Neural cell (in vitro differentiated cells): ENCODE measurements at regions not wholly inside any gene's neighbourhood (a gene's known extent, or its start where the extent isn't known, plus 50 kb on each side); places are given as distances from the start of the nearest gene placed in this dataset.

Experiments
- CTCF ChIP-seq: fragments of 450-650 bp; IDR thresholded peaks from 2 replicates; pipeline ENCODE4 v1.5.1; 2014; ENCODE audit warnings: antibody characterized with exemption, mild to moderate bottlenecking, moderate library complexity; ENCODE audit not compliant: poor library complexity, severe bottlenecking
- EP300 ChIP-seq: fragments of 450-650 bp; conservative IDR thresholded peaks from 2 replicates; pipeline ENCODE4 v1.6.1; 2014; ENCODE audit warnings: antibody characterized with exemption, mild to moderate bottlenecking, moderate library complexity; ENCODE audit not compliant: poor library complexity, severe bottlenecking
- EZH2 ChIP-seq: fragments of 200-600, 300-800 bp; shearing (Covaris generic), sonication (generic); IDR thresholded peaks from 2 replicates; pipeline ENCODE4 v1.6.1; 2014; ENCODE audit warnings: antibody characterized with exemption, low read length, borderline replicate concordance, mild to moderate bottlenecking; ENCODE audit not compliant: insufficient read depth, poor library complexity, severe bottlenecking
- MXI1 ChIP-seq: fragments of 450-650 bp; conservative IDR thresholded peaks from 2 replicates; pipeline ENCODE4 v1.6.1; 2014; ENCODE audit warnings: antibody characterized with exemption, mild to moderate bottlenecking; ENCODE audit not compliant: poor library complexity, severe bottlenecking
- POLR2AphosphoS5 ChIP-seq: IDR thresholded peaks from 2 replicates; pipeline ENCODE4 v1.6.1; 2012
- RAD21 ChIP-seq: fragments of 450-650 bp; conservative IDR thresholded peaks from 2 replicates; pipeline ENCODE4 v1.6.1; 2014; ENCODE audit warnings: antibody characterized with exemption, mild to moderate bottlenecking, moderate library complexity
- REST ChIP-seq: IDR thresholded peaks from 2 replicates; pipeline ENCODE4 v1.6.1; 2012; ENCODE audit warnings: borderline replicate concordance
- SMC3 ChIP-seq: fragments of 450-650 bp; conservative IDR thresholded peaks from 2 replicates; pipeline ENCODE4 v1.6.1; 2014; ENCODE audit warnings: antibody characterized with exemption, mild to moderate bottlenecking, moderate library complexity; ENCODE audit not compliant: poor library complexity
- TAF1 ChIP-seq: IDR thresholded peaks from 2 replicates; pipeline ENCODE4 v1.6.1; 2012; ENCODE audit warnings: low read depth

GRCh38 chr19:28828276-28828870 lies 384.6 kb downstream of the UQCRFS1 start:
- TF ChIP-seq CTCF (no peak), SMC3 (no peak), EP300 (no peak), EZH2 (no peak), REST (no peak), TAF1 (no peak), MXI1 (no peak), RAD21 (no peak), POLR2AphosphoS5 (no peak)
